ENCODE measurements at regions not wholly inside any gene's neighbourhood (a gene's known extent, or its start where the extent isn't known, plus 50 kb on each side); places are given as distances from the start of the nearest gene placed in this dataset.

DNA sequence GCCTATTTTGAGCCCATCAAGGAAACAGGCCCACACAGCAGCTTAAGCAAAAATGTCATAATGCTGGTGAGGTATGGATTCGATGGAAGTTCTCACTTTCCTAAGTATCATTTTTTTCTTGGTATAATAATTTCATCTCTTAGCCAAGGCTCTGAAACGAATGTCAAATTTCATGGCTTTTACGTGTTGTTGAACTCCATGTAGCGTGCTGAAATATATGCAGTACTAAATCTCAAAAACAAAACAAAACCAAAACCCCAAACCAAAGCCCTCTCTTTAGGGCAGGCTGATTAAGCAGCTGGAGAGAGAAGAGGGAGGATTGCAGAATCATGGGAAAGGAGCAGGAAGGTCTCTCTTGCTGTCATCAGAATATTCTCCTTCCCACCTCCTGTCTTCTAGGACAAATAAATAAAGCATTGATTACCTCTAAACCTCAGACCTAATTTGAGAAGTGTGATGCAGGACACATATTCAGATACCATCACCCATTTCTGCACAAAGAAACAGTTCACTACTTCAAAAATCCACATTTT lies 58.3 kb downstream of the TMEM174 start:
- H3K27me3 ChIP-seq (ENCODE audit: insufficient read depth, low read length): peaks cover 70% of the 10 kb centered on the region
- no peak overlapping the region for H3T11ph ChIP-seq (ENCODE audit: low read length)
- no peak overlapping the region for H2AK5ac ChIP-seq (ENCODE audit: insufficient read length, low read length)
- no peak overlapping the region for H2BK20ac ChIP-seq (ENCODE audit: low read depth, low read length, poor library complexity, severe bottlenecking)
- no peaks in the 10 kb centered on the region; a peak in 1 of 7 replicates for H3K36me3 Mint-ChIP-seq (ENCODE audit: insufficient read depth in 1 of 3, low read depth in 3 of 3)
- no peak for TF ChIP-seq CTCF (conservative IDR thresholded peaks at IDR 0.05)
- H4K20me1 ChIP-seq (ENCODE audit: control insufficient read depth, insufficient read depth, insufficient read length): no peaks in the 10 kb centered on the region
- H3K9me3 Mint-ChIP-seq: peaks cover 0 to 2% of the 10 kb centered on the region in 2 experiments; a peak in 1 of 5 replicates
- H3K9me3 ChIP-seq (ENCODE audit: control insufficient read depth, low read depth, low read length): no peaks in the 10 kb centered on the region
- no peak overlapping the region for H2BK120ac ChIP-seq (ENCODE audit: low read depth, low read length, poor library complexity, severe bottlenecking)
- H3K18ac ChIP-seq (ENCODE audit: insufficient read length, low read depth, low read length): no peak overlapping the region
- H4K8ac ChIP-seq (replicated peaks; ENCODE audit: insufficient read length, low read depth, low read length): no peak overlapping the region
- no peak overlapping the region for H4K5ac ChIP-seq (ENCODE audit: insufficient read length, low read depth, low read length)
- H3K79me1 ChIP-seq (ENCODE audit: insufficient read depth, low read depth, low read length, poor library complexity, severe bottlenecking): no peaks in the 10 kb centered on the region
- H3K23ac ChIP-seq (ENCODE audit: insufficient read length, low read depth, low read length): no peak overlapping the region
- H3K79me2 ChIP-seq (ENCODE audit: insufficient read depth, low read length): no peaks in the 10 kb centered on the region
- DNase-seq: no peak
- no peak overlapping the region for H2BK5ac ChIP-seq (ENCODE audit: insufficient read length, low read length)
- no peak overlapping the region for H2BK15ac ChIP-seq (ENCODE audit: low read depth, low read length)
- peak overlapping the region; percentile 41 for H3K4me2 ChIP-seq (ENCODE audit: insufficient read depth, insufficient read length, low read length)
- WGBS (ENCODE audit: extremely low coverage, insufficient read length, low lambda C conversion rate): no CpG with 5 or more reads among the region's 4 CpGs
- no peak overlapping the region for H3K4ac ChIP-seq (ENCODE audit: low read depth, low read length)
- H3K4me3 Mint-ChIP-seq: peak overlapping the region in 1 of 2 experiments; percentile 44; a peak in 3 of 5 replicates
- H3K56ac ChIP-seq (ENCODE audit: insufficient read length, low read depth, low read length): no peak overlapping the region
- H4K91ac ChIP-seq (ENCODE audit: insufficient read length, low read depth, low read length): no peak overlapping the region
- H3K27me3 Mint-ChIP-seq (ENCODE audit: low read depth): peaks cover 98% of the 10 kb centered on the region
- H3K4me1 ChIP-seq (ENCODE audit: insufficient read depth, low read length): no peaks in the 10 kb centered on the region
- no peak overlapping the region for H3K14ac ChIP-seq (ENCODE audit: insufficient read depth, low read length)
- H3K23me2 ChIP-seq (ENCODE audit: insufficient read length, low read depth, low read length, poor library complexity, severe bottlenecking): peaks cover 6% of the 10 kb centered on the region
- H3K27ac ChIP-seq (ENCODE audit: insufficient read length, low read depth, low read length): no peak overlapping the region
- no peak overlapping the region for H3K27ac Mint-ChIP-seq
- peaks cover 24 to 39% of the 10 kb centered on the region in 2 experiments for H3K4me1 Mint-ChIP-seq
- H2AFZ ChIP-seq (ENCODE audit: low read length): no peak overlapping the region
- no peak overlapping the region for H3K9ac ChIP-seq (ENCODE audit: extremely low read depth, insufficient read length, low read length)
- no peak overlapping the region for H2BK12ac ChIP-seq (ENCODE audit: insufficient read length, low read depth, low read length)

All from H9 (cell line).